Tibial nerve (tissue), 4 donors: ENCODE measurements at regions not wholly inside any gene's neighbourhood (a gene's known extent, or its start where the extent isn't known, plus 50 kb on each side); places are given as distances from the start of the nearest gene placed in this dataset.

Source experiments
- DNase-seq, 2 donors: peaks; one replicate each; pipeline ENCODE4 v3.0.0-alpha.2; 2019; ENCODE audit warnings: low spot score in 2 of 2
- H3K27ac ChIP-seq, 4 donors: fragments of 200-600 bp; sonication (generic) in 3 of 4; one replicate each; pipeline ENCODE4 v1.5.1; 2017 to 2019; ENCODE audit warnings: mild to moderate bottlenecking in 1 of 4
- H3K27me3 ChIP-seq, 2 donors: fragments of 200-600 bp; sonication (generic) in 1 of 2; one replicate each; pipeline versions ENCODE4 v1.5.1 to v1.6.0; 2017 to 2019
- H3K36me3 ChIP-seq, 3 donors: fragments of 200-600 bp; sonication (generic); one replicate each; pipeline ENCODE4 v1.5.1; 2018 to 2019
- H3K4me1 ChIP-seq, 4 donors: fragments of 200-600 bp; sonication (generic) in 3 of 4; one replicate each; pipeline ENCODE4 v1.5.1; 2017 to 2019
- H3K4me3 ChIP-seq, 4 donors: fragments of 200-600 bp; sonication (generic) in 3 of 4; one replicate each; pipeline ENCODE4 v1.5.1; 2017 to 2019; ENCODE audit warnings: mild to moderate bottlenecking in 1 of 4, moderate library complexity in 1 of 4
- H3K9me3 ChIP-seq, 4 donors: fragments of 200-600 bp; sonication (generic) in 3 of 4; one replicate each; pipeline ENCODE4 v1.5.1; 2017 to 2019
- CTCF ChIP-seq, 5 experiments: fragments of 200-600 bp in 3 of 5; fragments of 450-650 bp in 2 of 5; sonication (generic) in 3 of 5; IDR thresholded peaks; one replicate each; pipeline ENCODE4 v1.5.1; 2016 to 2019; ENCODE audit warnings: antibody characterized with exemption in 5 of 5, mild to moderate bottlenecking in 3 of 5, moderate library complexity in 2 of 5
- EP300 ChIP-seq, 2 donors: sonication (generic); formaldehyde crosslinking; IDR thresholded peaks; one replicate each; pipeline ENCODE4 v1.6.1; 2017; ENCODE audit warnings: antibody characterized with exemption in 2 of 2, mild to moderate bottlenecking in 1 of 2
- POLR2A ChIP-seq, 2 donors: fragments of 450-650 bp; IDR thresholded peaks; one replicate each; pipeline ENCODE4 v1.6.1; 2017; ENCODE audit warnings: antibody characterized with exemption in 2 of 2, mild to moderate bottlenecking in 2 of 2, moderate library complexity in 2 of 2
- WGBS, 2 donors: methylation state at CpG; one replicate each; pipeline ENCODE4 v1.1.5; 2018; 5-methylcytosine and 5-hydroxymethylcytosine counted together

- Histone ChIP-seq H3K9me3 (no peaks in the 10 kb centered on the region), H3K27ac (no peak overlapping the region), H3K4me1 (no peaks in the 10 kb centered on the region), H3K27me3 (no peaks in the 10 kb centered on the region), H3K36me3 (no peaks in the 10 kb centered on the region), H3K4me3 (no peak overlapping the region)
- WGBS, 2 donors = 70 to 74% methylated on average over 6 of the region's 6 CpGs
- no peak for TF ChIP-seq EP300 (IDR thresholded peaks at IDR 0.05)
- no peak for TF ChIP-seq CTCF (IDR thresholded peaks at IDR 0.05)
- no peak for TF ChIP-seq POLR2A (IDR thresholded peaks at IDR 0.05)
- no peak for DNase-seq
Measured at GRCh38 chr9:120299785-120300184, 280.2 kb downstream of the CDK5RAP2 start.

GRCh38 chr9:120294003-120294402, 286.0 kb downstream of the CDK5RAP2 start:
- no peaks in the 10 kb centered on the region for H3K36me3 ChIP-seq
- TF ChIP-seq CTCF (IDR thresholded peaks at IDR 0.05) (no peak), EP300 (IDR thresholded peaks at IDR 0.05) (no peak), POLR2A (IDR thresholded peaks at IDR 0.05) (no peak)
- no peak for DNase-seq
- H3K9me3 ChIP-seq = peaks cover 0 to 6% (median 0%) of the 10 kb centered on the region in 4 donors
- no peaks in the 10 kb centered on the region for H3K4me1 ChIP-seq
- no peaks in the 10 kb centered on the region for H3K27me3 ChIP-seq
- WGBS, 2 donors = 62 to 69% methylated on average over 4 of the region's 4 CpGs
- H3K4me3 ChIP-seq = no peak overlapping the region
- no peak overlapping the region for H3K27ac ChIP-seq

- Histone ChIP-seq H3K27ac (no peak overlapping the region), H3K27me3 (no peaks in the 10 kb centered on the region), H3K9me3 (peaks cover 0 to 6% (median 0%) of the 10 kb centered on the region in 4 donors), H3K36me3 (no peaks in the 10 kb centered on the region), H3K4me1 (no peaks in the 10 kb centered on the region), H3K4me3 (no peak overlapping the region)
- DNase-seq = no peak
- no peak for TF ChIP-seq EP300 (IDR thresholded peaks at IDR 0.05)
- TF ChIP-seq POLR2A (IDR thresholded peaks at IDR 0.05) = no peak
- no peak for TF ChIP-seq CTCF (IDR thresholded peaks at IDR 0.05)
- 0% methylated on average over 1 of the region's 1 CpG for WGBS, 2 donors
Measured at GRCh38 chr9:120292606-120293005, 287.4 kb downstream of the CDK5RAP2 start.

GRCh38 chr9:120291050-120291449, 288.9 kb downstream of the CDK5RAP2 start:
- Histone ChIP-seq H3K4me1 (no peaks in the 10 kb centered on the region), H3K27ac (no peak overlapping the region), H3K36me3 (no peaks in the 10 kb centered on the region), H3K27me3 (no peaks in the 10 kb centered on the region), H3K9me3 (peaks cover 0 to 6% (median 0%) of the 10 kb centered on the region in 4 donors), H3K4me3 (no peak overlapping the region)
- TF ChIP-seq CTCF (IDR thresholded peaks at IDR 0.05) (no peak), EP300 (IDR thresholded peaks at IDR 0.05) (no peak), POLR2A (IDR thresholded peaks at IDR 0.05) (no peak)
- DNase-seq = no peak
- WGBS, 2 donors = 94% methylated on average over 3 of the region's 3 CpGs

GRCh38 chr9:120289990-120290975, 289.7 kb downstream of the CDK5RAP2 start:
- DNase-seq = no peak
- no peak overlapping the region for H3K27ac ChIP-seq
- TF ChIP-seq EP300 (IDR thresholded peaks at IDR 0.05) (no peak), POLR2A (IDR thresholded peaks at IDR 0.05) (no peak), CTCF (IDR thresholded peaks at IDR 0.05) (no peak)

More at GRCh38 chr9:120289990-120290975, 289.7 kb downstream of the CDK5RAP2 start:
- H3K4me1 ChIP-seq = no peaks in the 10 kb centered on the region
- WGBS, 2 donors = 57 to 64% methylated on average over 9 of the region's 9 CpGs
- peaks cover 0 to 6% (median 0%) of the 10 kb centered on the region in 4 donors for H3K9me3 ChIP-seq
- H3K4me3 ChIP-seq = no peak overlapping the region
- H3K27me3 ChIP-seq = no peaks in the 10 kb centered on the region
- no peaks in the 10 kb centered on the region for H3K36me3 ChIP-seq
